Right lobe of liver (tissue), 6 donors: ENCODE measurements at regions not wholly inside any gene's neighbourhood (a gene's known extent, or its start where the extent isn't known, plus 50 kb on each side); places are given as distances from the start of the nearest gene placed in this dataset.

Experiments
- ATAC-seq, 4 donors: fragments of 200-7000 bp; cut with Tn5 transposase; one replicate each; pipeline ENCODE4 v1.9.1; 2020; ENCODE audit warnings: mild to moderate bottlenecking in 4 of 4, moderate library complexity in 4 of 4
- DNase-seq, 3 donors: peaks; one replicate each; pipeline ENCODE4 v3.0.0-alpha.2; 2020
- H3K27ac ChIP-seq, 3 donors: fragments of 200-600 bp; one replicate each; pipeline ENCODE4 v1.8.0; 2022
- H3K27me3 ChIP-seq, 2 donors: fragments of 200-600 bp; one replicate each; pipeline ENCODE4 v1.8.0; 2022
- H3K36me3 ChIP-seq, 4 donors: fragments of 200-600 bp; sonication (generic) in 1 of 4; one replicate each; pipeline versions ENCODE4 v1.5.1 to v1.8.0; 2017 to 2022; ENCODE audit warnings: control low read depth in 1 of 4
- H3K4me1 ChIP-seq, 4 donors: fragments of 200-600 bp; sonication (generic) in 1 of 4; one replicate each; pipeline versions ENCODE4 v1.5.1 to v1.8.0; 2017 to 2022; ENCODE audit warnings: control low read depth in 1 of 4
- H3K4me3 ChIP-seq, 3 donors: fragments of 200-600 bp; one replicate each; pipeline ENCODE4 v1.8.0; 2022
- H3K9me3 ChIP-seq, 4 donors: fragments of 200-600 bp; sonication (generic) in 1 of 4; one replicate each; pipeline versions ENCODE4 v1.5.1 to v1.8.0; 2017 to 2022; ENCODE audit warnings: control low read depth in 1 of 4
- CTCF ChIP-seq, 4 donors: fragments of 200-600 bp in 3 of 4; fragments of 450-650 bp in 1 of 4; IDR thresholded peaks; one replicate each; pipeline versions ENCODE4 v1.5.1 to v1.8.0; 2016 to 2022; ENCODE audit warnings: antibody characterized with exemption in 4 of 4, mild to moderate bottlenecking in 2 of 4
- POLR2A ChIP-seq: fragments of 450-650 bp; IDR thresholded peaks from one replicate; pipeline ENCODE4 v1.6.1; 2017; ENCODE audit warnings: antibody characterized with exemption, mild to moderate bottlenecking
- WGBS: methylation state at CpG from one replicate; pipeline ENCODE4 v1.1.6; 2018; ENCODE audit warnings: low coverage, low lambda C conversion rate; ENCODE audit not compliant: insufficient coverage; ENCODE audit errors: missing lambda C conversion rate; 5-methylcytosine and 5-hydroxymethylcytosine counted together
- intact Hi-C, 2 donors: fragments of 100-400 bp; cut with DNase I; formaldehyde crosslinking; loops; one replicate each; pipeline versions ENCODE4 v1.11.2 to v1.14.1; 2022
- donor health status: DM: no; HTN: yes; CAD: no.
- donor health status: DM: no; HTN: no; CAD: no.
- donor health status: DM: no; HTN: no; CAD: no.
- donor health status: DM: no; HTN: yes; CAD: no.
- donor health status: DM: no; HTN: yes; CAD: no.

GRCh38 chrX:115939070-115939469, 231.5 kb upstream of the AGTR2 start:
- Histone ChIP-seq H3K4me1 (peaks cover 0 to 14% (median 0%) of the 10 kb centered on the region in 4 donors), H3K27me3 (no peaks in the 10 kb centered on the region), H3K36me3 (peaks cover 0 to 5% (median 0%) of the 10 kb centered on the region in 4 donors), H3K9me3 (no peaks in the 10 kb centered on the region), H3K27ac (no peak overlapping the region), H3K4me3 (no peak overlapping the region)
- no peak for TF ChIP-seq POLR2A
- no peak for TF ChIP-seq CTCF (IDR thresholded peaks at IDR 0.05)
- intact Hi-C loops: no loop called here
- DNase-seq (no peak), ATAC-seq (no peak)
- WGBS: 33% methylated on average over 2 of the region's 2 CpGs

- intact Hi-C loops: no loop called here
- Histone ChIP-seq H3K27me3 (no peaks in the 10 kb centered on the region), H3K27ac (no peak overlapping the region), H3K4me3 (no peak overlapping the region), H3K36me3 (peaks cover 0 to 5% (median 0%) of the 10 kb centered on the region in 4 donors), H3K9me3 (no peaks in the 10 kb centered on the region), H3K4me1 (peaks cover 0 to 14% (median 0%) of the 10 kb centered on the region in 4 donors)
- 89% methylated on average over 2 of the region's 2 CpGs for WGBS
- no peak for TF ChIP-seq POLR2A
- TF ChIP-seq CTCF (IDR thresholded peaks at IDR 0.05): no peak
- ATAC-seq: no peak
- no peak for DNase-seq
Measured at GRCh38 chrX:115939636-115940160, 230.8 kb upstream of the AGTR2 start.

- no peak overlapping the region for H3K4me3 ChIP-seq
- intact Hi-C loops: no loop called here
- DNase-seq: no peak
- ATAC-seq: no peak
- H3K27me3 ChIP-seq: no peaks in the 10 kb centered on the region
- H3K9me3 ChIP-seq: no peaks in the 10 kb centered on the region
- H3K27ac ChIP-seq: no peak overlapping the region
- peaks cover 0 to 14% (median 0%) of the 10 kb centered on the region in 4 donors for H3K4me1 ChIP-seq
- no peak for TF ChIP-seq CTCF (IDR thresholded peaks at IDR 0.05)
- no peak for TF ChIP-seq POLR2A
- WGBS: 75% methylated on average over 2 of the region's 2 CpGs
- H3K36me3 ChIP-seq: no peaks in the 10 kb centered on the region
Measured at GRCh38 chrX:115940348-115940747, 230.2 kb upstream of the AGTR2 start.

GRCh38 chrX:115940888-115941332, 229.6 kb upstream of the AGTR2 start:
- Histone ChIP-seq H3K9me3 (no peaks in the 10 kb centered on the region), H3K36me3 (no peaks in the 10 kb centered on the region), H3K27me3 (no peaks in the 10 kb centered on the region), H3K27ac (no peak overlapping the region), H3K4me3 (peak overlapping the region in 1 of 3 donors; percentile 43), H3K4me1 (peaks cover 0 to 14% (median 0%) of the 10 kb centered on the region in 4 donors)
- 20% methylated on average over 2 of the region's 7 CpGs for WGBS
- TF ChIP-seq POLR2A: no peak
- TF ChIP-seq CTCF (IDR thresholded peaks at IDR 0.05): peak; percentile 47 to 82 (median 58)
- peak; percentile 77 to 98 (median 94) for ATAC-seq
- intact Hi-C loops: no loop called here
- peak in 2 of 3 donors; percentile 55 to 71 for DNase-seq
